ENCODE measurements at regions not wholly inside any gene's neighbourhood (a gene's known extent, or its start where the extent isn't known, plus 50 kb on each side); places are given as distances from the start of the nearest gene placed in this dataset.
A peak's percentile ranks its signal among the peaks of the same experiment; 100 is the strongest.

GRCh38 chr15:100703032-100703578 lies 100.7 kb downstream of the ASB7 start:
- SMC1A ChIA-PET (ENCODE audit: uncharacterized antibody, unreplicated experiment) = no interaction called here
- ATAC-seq (peak; percentile 99), FAIRE-seq (peak; percentile 92), DNase-seq (ENCODE audit: low read depth, low spot score) (peak; percentile 84)
- Histone ChIP-seq H3K79me2 (ENCODE audit: control insufficient read depth, insufficient read depth, low read length) (no peaks in the 10 kb centered on the region), H3K36me3 (ENCODE audit: control insufficient read depth in 2 of 2, insufficient read depth in 2 of 2, low read length in 1 of 2) (no peaks in the 10 kb centered on the region), H3K4me3 (no peak overlapping the region), H3K27me3 (replicated peaks in 1 of 2; ENCODE audit: control insufficient read depth in 2 of 2, insufficient read depth in 2 of 2, low read length in 1 of 2) (no peaks in the 10 kb centered on the region), H3K4me1 (ENCODE audit: control insufficient read depth, insufficient read depth, low read length) (peaks cover 10% of the 10 kb centered on the region), H3K4me2 (ENCODE audit: control insufficient read depth, insufficient read depth) (no peak overlapping the region), H2AFZ (ENCODE audit: control insufficient read depth, low read depth, low read length) (no peak overlapping the region), H3K9ac (ENCODE audit: control insufficient read depth, insufficient read depth, low read length) (no peak overlapping the region), H3K27ac (ENCODE audit: control insufficient read depth, insufficient read depth) (no peak overlapping the region), H3K9me3 (replicated peaks; ENCODE audit: control insufficient read depth, insufficient read depth, low read length) (peaks cover 9% of the 10 kb centered on the region; the same call in 2 of the 3 replicates), H4K20me1 (ENCODE audit: control insufficient read depth, insufficient read depth) (no peaks in the 10 kb centered on the region)
- RAD21 ChIA-PET (ENCODE audit: unreplicated experiment) = interaction anchor here (1.6 kb wide), 1 partner anchor 170 kb away, joined by 3 read pairs; no protein-coding TSS in a partner anchor
- 0% methylated on average over 3 of the region's 3 CpGs for WGBS (ENCODE audit: insufficient coverage, insufficient replicate concordance, low lambda C conversion rate, missing lambda C conversion rate)
- in situ Hi-C loops (cut with MboI) (no loop called here), intact Hi-C loops (cut with micrococcal nuclease; ENCODE audit: unreplicated experiment) (loop anchor here (10.0 kb wide), 1 partner anchor 132 kb away; no protein-coding TSS in a partner anchor)
- BruUV-seq (replicated peaks) = no TSS peak
- POLR2A ChIA-PET = no interaction called here
- CTCF ChIA-PET = no interaction called here
- no peak for TF ChIP-seq STAT1 (conservative IDR thresholded peaks at IDR 0.05)
- TF ChIP-seq TCF7 (IDR thresholded peaks at IDR 0.05; ENCODE audit: borderline replicate concordance) = peak; percentile 52; the same call in 1 of the 2 replicates
- TF ChIP-seq EP300 (IDR thresholded peaks at IDR 0.05; ENCODE audit: borderline replicate concordance in 1 of 2, control insufficient read depth in 1 of 2, low read depth in 2 of 2, low read length in 2 of 2) = peak; percentile 52 to 76; a peak in 2 of 4 replicates
- peak; percentile 56 for TF ChIP-seq YY1 (IDR thresholded peaks at IDR 0.05; ENCODE audit: low read depth, low read length)
- peak; percentile 99 for TF ChIP-seq RUNX3 (IDR thresholded peaks at IDR 0.05; ENCODE audit: low read length)
- TF ChIP-seq ATF7 (IDR thresholded peaks at IDR 0.05; ENCODE audit: low read depth) = peak; percentile 52; the same call in 1 of the 2 replicates
- TF ChIP-seq ZNF622 (IDR thresholded peaks at IDR 0.05) = no peak
- peak; percentile 87 for TF ChIP-seq CBFB (IDR thresholded peaks at IDR 0.05; ENCODE audit: low read depth)
- TF ChIP-seq POLR2AphosphoS5 (IDR thresholded peaks at IDR 0.05; ENCODE audit: low read length) = no peak
- TF ChIP-seq TBL1XR1 (IDR thresholded peaks at IDR 0.05; ENCODE audit: low read depth, low read length) = peak; percentile 81; the same call in 1 of the 2 replicates
- peak; percentile 49 for TF ChIP-seq RELB (IDR thresholded peaks at IDR 0.05; ENCODE audit: low read depth)
- TF ChIP-seq NFIC (IDR thresholded peaks at IDR 0.05; ENCODE audit: low read depth, low read length) = peak; percentile 85
- TF ChIP-seq, protein P1, sequence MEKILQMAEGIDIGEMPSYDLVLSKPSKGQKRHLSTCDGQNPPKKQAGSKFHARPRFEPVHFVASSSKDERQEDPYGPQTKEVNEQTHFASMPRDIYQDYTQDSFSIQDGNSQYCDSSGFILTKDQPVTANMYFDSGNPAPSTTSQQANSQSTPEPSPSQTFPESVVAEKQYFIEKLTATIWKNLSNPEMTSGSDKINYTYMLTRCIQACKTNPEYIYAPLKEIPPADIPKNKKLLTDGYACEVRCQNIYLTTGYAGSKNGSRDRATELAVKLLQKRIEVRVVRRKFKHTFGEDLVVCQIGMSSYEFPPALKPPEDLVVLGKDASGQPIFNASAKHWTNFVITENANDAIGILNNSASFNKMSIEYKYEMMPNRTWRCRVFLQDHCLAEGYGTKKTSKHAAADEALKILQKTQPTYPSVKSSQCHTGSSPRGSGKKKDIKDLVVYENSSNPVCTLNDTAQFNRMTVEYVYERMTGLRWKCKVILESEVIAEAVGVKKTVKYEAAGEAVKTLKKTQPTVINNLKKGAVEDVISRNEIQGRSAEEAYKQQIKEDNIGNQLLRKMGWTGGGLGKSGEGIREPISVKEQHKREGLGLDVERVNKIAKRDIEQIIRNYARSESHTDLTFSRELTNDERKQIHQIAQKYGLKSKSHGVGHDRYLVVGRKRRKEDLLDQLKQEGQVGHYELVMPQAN (conservative IDR thresholded peaks at IDR 0.05) = no peak
- no peak for TF ChIP-seq MAX (IDR thresholded peaks at IDR 0.05; ENCODE audit: low read depth, low read length)
- peak; percentile 94 for TF ChIP-seq EED (IDR thresholded peaks at IDR 0.05; ENCODE audit: low read depth)
- TF ChIP-seq DPF2 (IDR thresholded peaks at IDR 0.05) = peak; percentile 75; the same call in 1 of the 2 replicates
- TF ChIP-seq SUZ12 (IDR thresholded peaks at IDR 0.05; ENCODE audit: unreplicated experiment) = no peak
- peak; percentile 52; the same call in 1 of the 2 replicates for TF ChIP-seq NBN (IDR thresholded peaks at IDR 0.05)
- TF ChIP-seq POU2F2 (IDR thresholded peaks at IDR 0.05; ENCODE audit: borderline replicate concordance, low read depth, low read length) = peak; percentile 80; the same call in 2 of the 3 replicates
- peak; percentile 76 for TF ChIP-seq MEF2B (IDR thresholded peaks at IDR 0.05; ENCODE audit: partially characterized antibody, poor library complexity, severe bottlenecking)
- TF ChIP-seq BRCA1 (IDR thresholded peaks at IDR 0.05; ENCODE audit: low read depth, low read length) = no peak
- TF ChIP-seq SPI1 (IDR thresholded peaks at IDR 0.05; ENCODE audit: borderline replicate concordance, insufficient read depth, low read depth, low read length) = no peak
- no peak for TF ChIP-seq SUPT20H (IDR thresholded peaks at IDR 0.05; ENCODE audit: borderline replicate concordance, control insufficient read depth, low read depth, low read length)
- TF ChIP-seq KLF5 (IDR thresholded peaks at IDR 0.05; ENCODE audit: partially characterized antibody) = no peak

Data from GM12878 (cell line).